ENCODE measurements at regions not wholly inside any gene's neighbourhood (a gene's known extent, or its start where the extent isn't known, plus 50 kb on each side); places are given as distances from the start of the nearest gene placed in this dataset.
A peak's percentile ranks its signal among the peaks of the same experiment; 100 is the strongest.

DNA sequence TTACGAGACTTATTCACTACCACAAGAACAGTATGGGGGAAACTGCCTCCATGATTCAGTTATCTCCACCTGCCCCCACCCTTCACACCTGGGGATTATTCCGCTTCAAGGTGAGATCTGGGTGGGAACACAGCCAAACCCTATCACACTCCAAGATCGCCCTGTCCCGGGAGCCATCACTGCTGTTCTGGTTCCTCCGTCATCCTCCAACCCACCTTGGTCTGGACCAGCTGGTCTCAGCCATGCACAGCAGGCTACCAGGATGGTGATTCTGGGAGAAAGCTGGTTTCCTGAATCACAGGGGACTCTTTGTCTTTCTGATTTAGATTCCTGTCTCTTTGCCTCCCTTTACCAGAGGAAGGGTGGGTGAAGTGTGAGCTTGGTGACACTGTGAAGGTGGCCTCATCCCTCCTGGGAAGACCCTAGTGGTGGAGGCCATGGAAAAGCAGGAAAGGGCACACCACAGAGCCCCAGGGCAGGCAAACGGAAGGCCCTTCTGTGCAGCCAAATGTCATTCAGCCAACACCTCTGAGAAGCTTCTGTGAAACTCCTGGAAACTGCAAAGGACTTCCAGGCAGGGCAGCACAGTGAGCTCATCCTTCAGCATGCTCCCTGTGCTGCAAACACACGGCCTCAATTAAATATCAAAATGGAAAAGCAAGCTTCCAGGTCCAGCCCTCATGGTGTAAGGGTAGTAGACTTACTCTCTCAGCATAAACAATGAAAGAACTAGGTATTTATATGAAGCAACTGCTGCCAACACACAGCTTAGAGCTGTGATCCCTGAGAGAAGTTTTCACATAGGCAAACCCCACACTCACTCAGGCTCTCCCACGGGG is 169.8 kb downstream of the ANKRD60 start:
- Mint-ChIP-seq H3K27ac (no peak overlapping the region), H3K9me3 (peaks cover 4% of the 10 kb centered on the region), H3K4me1 (ENCODE audit: unreplicated experiment) (no peaks in the 10 kb centered on the region), H3K4me3 (no peak overlapping the region), H3K36me3 (no peaks in the 10 kb centered on the region), H3K27me3 (peaks cover 21% of the 10 kb centered on the region)
- DNase-seq (ENCODE audit: extremely low spot score, unreplicated experiment): peak; percentile 43
- TF ChIP-seq, protein P1, sequence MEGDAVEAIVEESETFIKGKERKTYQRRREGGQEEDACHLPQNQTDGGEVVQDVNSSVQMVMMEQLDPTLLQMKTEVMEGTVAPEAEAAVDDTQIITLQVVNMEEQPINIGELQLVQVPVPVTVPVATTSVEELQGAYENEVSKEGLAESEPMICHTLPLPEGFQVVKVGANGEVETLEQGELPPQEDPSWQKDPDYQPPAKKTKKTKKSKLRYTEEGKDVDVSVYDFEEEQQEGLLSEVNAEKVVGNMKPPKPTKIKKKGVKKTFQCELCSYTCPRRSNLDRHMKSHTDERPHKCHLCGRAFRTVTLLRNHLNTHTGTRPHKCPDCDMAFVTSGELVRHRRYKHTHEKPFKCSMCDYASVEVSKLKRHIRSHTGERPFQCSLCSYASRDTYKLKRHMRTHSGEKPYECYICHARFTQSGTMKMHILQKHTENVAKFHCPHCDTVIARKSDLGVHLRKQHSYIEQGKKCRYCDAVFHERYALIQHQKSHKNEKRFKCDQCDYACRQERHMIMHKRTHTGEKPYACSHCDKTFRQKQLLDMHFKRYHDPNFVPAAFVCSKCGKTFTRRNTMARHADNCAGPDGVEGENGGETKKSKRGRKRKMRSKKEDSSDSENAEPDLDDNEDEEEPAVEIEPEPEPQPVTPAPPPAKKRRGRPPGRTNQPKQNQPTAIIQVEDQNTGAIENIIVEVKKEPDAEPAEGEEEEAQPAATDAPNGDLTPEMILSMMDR (conservative IDR thresholded peaks at IDR 0.05): no peak

DNA sequence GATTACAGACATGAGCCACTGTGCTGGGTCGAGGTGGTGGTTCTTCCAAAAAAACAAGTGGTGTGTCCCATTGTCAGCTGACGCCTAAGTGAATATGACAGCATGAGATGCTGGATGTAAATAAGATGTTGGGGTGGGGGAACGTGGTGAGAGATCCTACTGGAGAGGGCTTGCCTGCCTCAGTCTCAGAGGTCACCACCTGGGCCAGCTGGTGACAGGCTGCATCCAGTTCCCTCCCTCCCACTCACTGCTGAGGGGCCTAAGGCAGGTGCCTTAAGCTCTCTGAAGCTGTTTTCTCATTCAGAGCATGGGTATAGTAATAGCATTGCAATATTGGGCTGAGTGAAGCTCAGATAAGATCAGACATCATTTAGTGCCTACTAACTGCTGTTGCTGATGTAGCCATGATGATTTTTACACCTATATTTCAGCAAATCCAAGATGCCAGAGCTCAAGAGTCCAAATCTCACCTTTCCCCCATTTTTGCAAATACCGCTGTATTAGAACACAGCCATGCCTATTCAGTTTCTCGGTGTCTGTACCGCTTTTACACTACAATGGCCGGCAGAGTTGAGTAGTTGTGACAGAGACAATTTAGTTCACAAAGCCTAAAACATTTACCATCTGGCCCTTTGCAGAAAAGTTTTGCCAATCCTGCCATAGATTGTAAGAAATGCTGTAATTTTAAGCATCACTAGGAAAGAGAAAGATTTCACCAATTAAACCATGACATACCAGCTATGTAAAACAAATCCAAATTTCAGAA is 171.3 kb downstream of the ANKRD60 start:
- Mint-ChIP-seq H3K36me3 (no peaks in the 10 kb centered on the region), H3K9me3 (no peaks in the 10 kb centered on the region), H3K4me1 (ENCODE audit: unreplicated experiment) (no peaks in the 10 kb centered on the region), H3K27me3 (peaks cover 19% of the 10 kb centered on the region), H3K27ac (no peak overlapping the region), H3K4me3 (no peak overlapping the region)
- TF ChIP-seq, protein P1 (conservative IDR thresholded peaks at IDR 0.05): no peak
- peak; percentile 16 for DNase-seq (ENCODE audit: extremely low spot score, unreplicated experiment)

DNA sequence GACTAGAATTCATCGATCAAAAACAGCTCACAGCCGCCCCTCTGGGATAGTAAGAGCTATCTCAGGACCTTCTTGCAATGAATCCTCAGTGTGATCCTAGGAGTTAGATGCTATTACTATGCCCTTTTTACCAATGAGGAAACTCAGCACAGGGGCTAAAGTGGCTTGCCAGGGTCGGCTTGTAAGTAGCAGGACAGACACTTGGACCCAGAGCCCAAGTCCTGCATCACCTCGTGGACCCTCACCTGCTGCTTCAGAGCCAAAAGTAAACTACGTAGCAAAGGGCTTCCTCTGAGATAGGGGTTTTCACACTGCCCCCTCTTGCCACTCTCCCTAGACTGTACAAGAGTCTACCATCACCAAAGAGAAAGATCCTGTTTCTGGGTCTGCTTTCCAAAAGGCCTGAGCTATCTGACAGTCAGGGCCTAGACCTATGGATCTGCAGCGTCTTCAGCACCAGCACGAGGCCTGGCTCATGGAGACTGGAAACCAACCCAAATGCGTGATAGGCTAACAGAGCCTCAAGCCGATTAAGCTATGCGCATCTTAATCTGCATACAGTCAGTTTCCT is 172.3 kb downstream of the ANKRD60 start:
- H3K27me3 Mint-ChIP-seq: peaks cover 19% of the 10 kb centered on the region
- H3K4me3 Mint-ChIP-seq: no peak overlapping the region
- peaks cover 4% of the 10 kb centered on the region for H3K9me3 Mint-ChIP-seq
- no peaks in the 10 kb centered on the region for H3K4me1 Mint-ChIP-seq (ENCODE audit: unreplicated experiment)
- no peak for DNase-seq (ENCODE audit: extremely low spot score, unreplicated experiment)
- no peak overlapping the region for H3K27ac Mint-ChIP-seq
- no peaks in the 10 kb centered on the region for H3K36me3 Mint-ChIP-seq
- TF ChIP-seq, protein P1 (conservative IDR thresholded peaks at IDR 0.05): no peak

DNA sequence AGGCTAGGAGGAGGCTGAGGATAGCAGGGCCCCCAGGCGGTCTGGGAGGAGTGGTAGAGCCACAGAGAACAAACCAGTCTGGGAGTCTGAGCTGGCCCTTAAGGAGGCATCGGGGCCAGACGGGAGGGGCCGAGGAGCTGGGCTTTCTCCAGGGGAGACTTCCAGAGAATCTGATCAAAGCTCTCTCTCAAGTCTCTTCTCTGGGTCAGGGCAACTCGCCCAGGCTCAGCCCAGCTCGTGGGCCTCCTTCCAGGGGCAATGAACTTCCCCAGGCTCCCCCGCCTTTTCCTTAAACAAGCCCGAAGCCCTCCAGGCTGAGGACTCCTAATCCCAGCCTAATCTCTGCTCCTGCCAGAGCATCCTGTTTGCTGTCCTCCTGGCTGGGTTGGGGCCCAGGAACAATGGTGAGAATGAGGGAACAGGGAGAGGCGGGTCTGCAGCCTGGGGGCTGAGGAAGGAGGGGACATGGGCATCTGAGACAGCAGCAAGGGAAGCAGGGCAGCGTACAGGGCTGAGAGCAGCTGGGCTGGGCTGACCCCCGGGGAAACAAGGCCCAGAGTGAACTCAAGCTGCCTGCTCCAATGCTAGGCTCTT is 173.6 kb downstream of the ANKRD60 start:
- H3K4me1 Mint-ChIP-seq (ENCODE audit: unreplicated experiment): no peaks in the 10 kb centered on the region
- H3K36me3 Mint-ChIP-seq: no peaks in the 10 kb centered on the region
- H3K27ac Mint-ChIP-seq: no peak overlapping the region
- no peak overlapping the region for H3K4me3 Mint-ChIP-seq
- H3K9me3 Mint-ChIP-seq: peaks cover 4% of the 10 kb centered on the region
- TF ChIP-seq, protein P1 (conservative IDR thresholded peaks at IDR 0.05): no peak
- DNase-seq (ENCODE audit: extremely low spot score, unreplicated experiment): peak; percentile 51
- peaks cover 23% of the 10 kb centered on the region for H3K27me3 Mint-ChIP-seq

DNA sequence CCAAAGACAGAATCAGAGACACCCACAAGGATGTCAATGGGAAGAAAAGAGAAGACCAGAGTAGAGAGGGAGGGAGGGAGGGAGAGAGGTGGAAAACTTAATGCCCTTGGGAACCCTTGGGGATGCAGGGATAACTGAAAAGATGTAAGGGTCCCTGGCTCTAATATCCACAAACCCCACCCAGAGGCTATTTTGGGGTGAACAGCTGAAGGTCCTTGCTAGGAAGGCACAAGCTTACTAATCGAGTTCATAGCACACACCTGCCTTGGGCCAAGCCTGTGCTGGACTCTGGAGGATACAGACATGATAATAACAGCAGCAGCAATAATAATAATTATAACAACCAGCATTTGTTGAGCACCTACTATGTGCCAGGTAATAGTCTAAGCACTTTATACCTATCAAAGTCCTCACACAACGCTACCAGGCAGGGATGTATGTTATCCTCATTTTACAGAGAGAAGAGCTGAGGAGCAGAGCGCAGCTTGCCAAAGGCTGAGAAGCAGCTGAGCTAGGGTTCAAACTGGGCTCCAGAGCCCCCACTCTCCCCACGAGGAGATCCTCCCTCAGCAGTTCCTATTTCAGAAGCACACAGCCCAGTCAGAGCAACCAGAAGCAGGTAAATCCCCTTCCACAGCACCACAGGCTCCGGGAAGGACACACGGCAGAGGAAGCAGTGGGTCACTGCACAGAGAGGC is 174.2 kb downstream of the ANKRD60 start:
- TF ChIP-seq, protein P1 (conservative IDR thresholded peaks at IDR 0.05): no peak
- H3K27me3 Mint-ChIP-seq: peaks cover 18% of the 10 kb centered on the region
- peak; percentile 10 for DNase-seq (ENCODE audit: extremely low spot score, unreplicated experiment)
- no peaks in the 10 kb centered on the region for H3K36me3 Mint-ChIP-seq
- no peaks in the 10 kb centered on the region for H3K4me1 Mint-ChIP-seq (ENCODE audit: unreplicated experiment)
- H3K4me3 Mint-ChIP-seq: no peak overlapping the region
- peaks cover 4% of the 10 kb centered on the region for H3K9me3 Mint-ChIP-seq
- no peak overlapping the region for H3K27ac Mint-ChIP-seq

Measured in type B pancreatic cell (in vitro differentiated cells).